ENCODE measurements at regions not wholly inside any gene's neighbourhood (a gene's known extent, or its start where the extent isn't known, plus 50 kb on each side); places are given as distances from the start of the nearest gene placed in this dataset.
A peak's percentile ranks its signal among the peaks of the same experiment; 100 is the strongest.

DNA sequence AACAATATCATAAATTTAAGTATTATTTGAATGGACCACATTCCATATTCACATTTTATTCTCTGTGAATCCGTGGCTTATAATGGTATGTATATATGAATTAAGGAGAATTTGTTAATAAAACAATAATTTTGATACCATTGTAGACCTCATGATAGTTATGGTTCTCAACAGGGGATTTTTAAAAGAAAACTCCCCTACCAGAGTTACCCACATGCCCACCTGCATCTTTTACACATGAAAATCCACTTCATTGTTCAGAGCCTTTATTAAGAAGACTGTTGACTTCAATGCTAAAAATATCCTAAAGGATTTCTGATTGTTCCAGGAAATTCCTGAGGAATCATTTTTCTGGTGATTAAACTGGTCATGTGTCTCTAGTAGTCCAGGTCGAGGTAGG lies 557.7 kb upstream of the MEF2C start:
- no peak for DNase-seq

DNA sequence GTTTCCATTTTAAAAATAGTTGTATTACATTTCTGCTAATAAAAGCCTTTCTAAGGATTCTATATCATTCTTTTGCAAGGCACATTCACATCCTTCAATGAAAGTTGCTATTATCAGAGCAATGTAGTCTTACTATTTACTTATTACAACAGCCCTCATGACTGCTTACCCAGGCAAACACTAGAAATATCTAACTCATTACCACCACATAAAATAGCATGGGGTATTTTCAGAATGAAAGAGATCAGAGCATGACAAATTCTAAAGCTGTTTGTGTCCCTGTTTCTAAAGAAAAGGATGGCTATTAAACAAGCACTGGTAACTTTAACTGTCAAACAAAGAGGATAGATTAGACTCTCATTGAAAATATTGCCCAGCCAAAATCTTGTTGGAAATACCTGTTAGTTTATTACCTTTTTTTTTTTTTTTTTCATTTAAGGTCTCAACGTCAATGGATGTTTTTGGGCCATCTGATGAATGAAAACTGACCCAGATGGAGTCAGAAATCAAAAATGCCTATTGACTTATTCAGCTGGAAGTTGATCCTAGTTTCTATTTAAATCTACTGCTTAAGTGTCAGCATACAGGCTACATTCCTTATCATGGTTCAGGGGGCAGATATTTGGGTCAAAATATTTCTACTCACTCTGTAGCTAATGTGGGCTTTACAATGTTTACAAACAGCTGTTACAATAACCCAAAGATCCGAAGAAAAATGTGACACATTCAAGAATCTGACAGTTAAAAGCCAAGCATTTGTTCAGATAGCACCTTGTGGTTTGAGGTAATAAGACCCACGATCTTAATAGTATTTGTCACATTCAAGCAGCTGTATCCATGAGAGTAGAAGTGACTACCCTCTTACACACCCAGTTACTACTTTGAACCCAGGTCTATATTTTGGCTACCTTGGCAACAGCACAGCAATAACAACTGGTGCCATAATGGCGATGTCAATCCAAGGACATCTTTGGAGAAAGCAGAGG lies 554.8 kb upstream of the MEF2C start:
- no peak for DNase-seq

DNA sequence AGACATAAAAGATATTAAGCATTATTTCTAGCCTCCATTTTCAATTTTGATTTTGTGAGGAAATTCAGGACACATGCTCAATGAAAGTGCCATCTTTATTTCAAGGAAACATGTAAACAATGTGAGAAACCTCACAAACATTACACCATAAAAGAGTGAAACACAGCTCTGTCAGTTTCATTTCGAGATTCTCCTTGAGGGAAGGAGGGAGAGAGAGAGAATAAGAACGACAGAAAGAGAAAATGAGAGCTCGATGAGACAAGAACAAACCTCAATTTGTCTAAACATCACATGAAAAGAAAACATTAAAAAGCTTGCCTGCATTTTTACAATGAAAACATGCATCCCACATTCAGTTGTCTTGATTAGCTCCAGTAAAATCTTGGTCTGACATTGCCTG lies 553.5 kb upstream of the MEF2C start:
- DNase-seq: no peak

GRCh38 chr5:89435347-89435746 lies 552.4 kb upstream of the MEF2C start:
- DNase-seq: no peak

DNA sequence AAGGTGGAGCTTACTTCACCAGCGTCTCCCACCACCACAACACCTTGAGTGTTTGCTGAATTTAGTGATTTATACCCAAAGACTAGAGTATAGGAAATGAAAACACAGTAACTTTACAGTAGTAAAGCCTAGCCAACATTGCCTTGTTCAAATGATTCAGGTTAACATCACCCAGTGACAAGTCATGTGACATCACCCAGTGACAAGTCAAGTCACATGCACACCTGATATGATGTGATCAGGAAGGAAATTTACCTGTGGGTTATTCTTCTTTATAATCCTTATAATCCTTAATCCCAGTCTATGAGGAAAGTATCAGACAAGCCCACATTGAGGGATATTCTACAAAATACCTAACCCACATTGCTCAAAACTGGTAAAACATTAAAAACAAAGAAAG lies 545.6 kb upstream of the MEF2C start:
- no peak for DNase-seq

DNA sequence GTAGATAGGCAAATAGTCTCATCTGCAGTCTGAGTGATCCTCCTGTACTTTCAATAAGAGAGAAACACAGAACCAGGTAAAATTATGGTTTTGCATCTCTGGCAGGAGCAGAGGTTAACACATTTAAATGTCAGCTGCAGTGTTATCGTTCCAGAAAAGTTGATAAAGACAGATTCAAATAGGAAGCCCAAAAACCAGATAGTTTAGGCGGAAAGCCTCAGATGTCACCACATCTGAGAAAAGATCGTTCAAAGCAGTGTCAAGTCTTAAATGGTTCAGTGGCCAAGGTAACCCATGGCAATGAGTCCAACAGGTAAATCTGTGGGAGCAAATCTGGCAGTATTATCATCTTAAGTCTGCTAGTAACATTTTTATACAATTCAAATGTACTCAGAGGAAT lies 542.1 kb upstream of the MEF2C start:
- no peak for DNase-seq

GRCh38 chr5:89421035-89421434 lies 538.1 kb upstream of the MEF2C start:
- DNase-seq: no peak

DNA sequence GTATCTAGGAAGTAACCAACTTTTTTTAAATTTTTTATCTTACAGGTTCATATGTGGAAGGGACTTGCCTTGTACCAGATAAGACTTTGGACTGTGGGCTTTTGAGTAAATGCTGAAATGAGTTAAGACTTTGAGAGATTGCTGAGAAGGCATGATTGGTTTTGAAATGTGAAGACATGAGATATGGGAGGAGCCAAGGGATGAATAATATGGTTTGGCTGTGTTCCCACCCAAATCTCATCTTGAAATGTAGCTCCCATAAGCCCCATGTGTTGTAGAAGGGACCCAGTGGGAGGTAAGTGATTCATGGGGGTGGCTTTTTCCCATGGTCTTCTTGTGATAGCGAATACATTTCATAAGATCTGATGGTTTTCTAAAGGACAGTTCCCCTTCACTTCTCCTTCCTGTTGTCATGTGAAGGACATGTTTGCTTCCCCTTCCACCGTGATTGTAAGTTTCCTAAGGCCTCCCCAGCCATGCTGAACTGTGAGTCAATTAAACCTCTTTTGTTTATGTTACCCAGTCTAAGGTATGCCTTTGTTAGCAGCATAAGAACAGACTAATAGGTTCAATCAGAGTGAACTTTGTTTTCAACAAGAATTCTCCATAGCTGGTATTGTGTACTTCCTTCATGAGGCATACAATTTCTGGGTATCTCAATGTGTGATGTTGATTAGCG lies 535.6 kb upstream of the MEF2C start:
- no peak for DNase-seq

DNA sequence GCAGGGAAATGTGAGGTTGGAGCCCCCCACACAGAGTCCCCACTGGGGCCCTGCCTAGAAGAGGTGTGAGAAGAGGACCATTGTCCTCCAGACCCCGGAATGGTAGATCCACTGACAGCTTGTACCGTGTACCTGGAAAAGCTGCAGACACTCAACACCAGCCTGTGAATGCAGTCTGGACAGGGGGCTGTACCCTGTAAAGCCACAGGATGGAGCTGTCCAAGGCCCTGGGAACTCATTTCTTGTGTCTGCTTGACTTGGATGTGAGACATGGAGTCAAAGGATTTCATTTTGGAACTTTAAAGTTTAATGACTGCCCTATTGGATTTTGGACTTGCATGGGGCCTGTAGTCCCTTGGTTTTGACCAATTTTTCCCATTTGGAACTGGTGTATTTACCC lies 535.0 kb upstream of the MEF2C start:
- no peak for DNase-seq

- no peak for DNase-seq
Measured at GRCh38 chr5:89417515-89417914, 534.5 kb upstream of the MEF2C start.

GRCh38 chr5:89411891-89412290 lies 528.9 kb upstream of the MEF2C start:
- no peak for DNase-seq

DNA sequence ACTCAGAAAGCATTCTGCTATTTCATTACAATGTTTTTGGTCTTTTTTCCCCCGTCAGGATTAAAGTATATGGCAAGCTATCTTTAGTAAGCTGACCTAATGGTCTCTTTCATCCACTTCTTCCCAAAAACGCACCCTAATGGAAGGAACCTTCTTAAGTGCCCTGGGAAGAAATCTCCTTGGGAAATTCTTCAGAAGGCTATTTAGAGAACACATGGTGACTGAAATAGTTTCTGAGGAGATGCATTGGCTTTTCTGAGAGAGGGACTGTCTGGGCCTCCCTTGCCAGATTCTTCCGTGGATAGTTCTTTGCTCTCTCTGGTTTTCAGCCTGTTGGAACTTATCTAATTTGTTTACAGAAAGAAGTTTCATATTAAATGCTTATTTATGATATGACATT lies 524.1 kb upstream of the MEF2C start:
- no peak for DNase-seq

GRCh38 chr5:89401659-89402058 lies 518.7 kb upstream of the MEF2C start:
- no peak for DNase-seq

DNA sequence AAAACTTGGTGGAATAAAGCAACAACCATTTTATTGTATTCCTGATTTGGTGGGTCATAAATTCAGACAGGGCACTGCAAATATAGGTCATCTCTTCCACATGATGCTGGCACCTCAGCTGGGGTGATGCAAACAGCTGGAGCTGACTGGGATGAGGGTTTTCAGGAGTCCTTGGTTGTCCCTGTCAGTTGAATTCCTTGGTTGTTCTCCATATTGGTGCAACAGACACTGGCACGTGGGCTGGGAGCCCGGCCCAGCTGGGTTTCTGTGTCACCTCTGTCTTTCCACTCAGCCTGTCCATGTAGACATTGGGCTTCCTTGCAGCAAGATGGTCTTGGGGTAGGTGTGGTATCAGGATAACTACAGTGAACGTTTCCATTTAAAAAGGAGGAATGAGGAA lies 518.0 kb upstream of the MEF2C start:
- no peak for DNase-seq

- DNase-seq: no peak
Measured at GRCh38 chr5:89399548-89399947, 516.6 kb upstream of the MEF2C start.

DNA sequence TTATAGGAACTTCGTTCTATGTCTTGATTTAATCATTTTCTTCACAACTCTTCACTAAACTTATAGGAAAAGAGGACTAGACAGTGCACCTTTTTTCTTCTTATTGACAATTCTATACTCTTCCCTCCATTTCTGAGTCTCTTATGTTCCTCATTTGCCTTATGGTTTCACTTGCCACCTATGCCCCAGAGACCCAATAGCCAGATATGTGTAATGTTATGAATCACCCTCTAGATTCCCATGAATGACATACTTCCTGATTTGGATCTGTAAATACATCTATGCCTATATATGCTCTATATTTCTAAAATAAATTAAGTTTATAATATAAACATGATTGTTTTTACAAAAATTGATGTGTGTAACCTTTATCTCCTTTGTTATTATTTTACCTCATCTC lies 514.1 kb upstream of the MEF2C start:
- DNase-seq: no peak

- DNase-seq: no peak
Measured at GRCh38 chr5:89396278-89396954, 513.4 kb upstream of the MEF2C start.

DNA sequence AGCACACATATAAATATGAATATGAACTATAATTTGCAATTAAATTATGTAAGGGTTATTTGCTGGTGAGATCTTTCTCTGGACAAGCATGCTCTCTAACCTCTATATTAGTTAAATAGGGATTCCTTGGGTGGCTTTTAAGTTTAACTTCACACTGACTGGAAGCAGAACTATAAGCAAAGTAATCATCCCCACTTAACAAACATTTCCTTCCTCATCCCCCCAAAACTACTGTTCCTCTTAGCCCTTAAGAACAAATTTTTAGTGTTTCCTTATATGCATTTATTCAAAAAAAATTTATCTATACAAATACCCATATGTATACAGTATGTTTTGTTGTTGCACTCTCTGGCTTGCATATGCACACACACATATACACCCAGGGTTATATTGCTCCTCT lies 512.1 kb upstream of the MEF2C start:
- DNase-seq: no peak

DNA sequence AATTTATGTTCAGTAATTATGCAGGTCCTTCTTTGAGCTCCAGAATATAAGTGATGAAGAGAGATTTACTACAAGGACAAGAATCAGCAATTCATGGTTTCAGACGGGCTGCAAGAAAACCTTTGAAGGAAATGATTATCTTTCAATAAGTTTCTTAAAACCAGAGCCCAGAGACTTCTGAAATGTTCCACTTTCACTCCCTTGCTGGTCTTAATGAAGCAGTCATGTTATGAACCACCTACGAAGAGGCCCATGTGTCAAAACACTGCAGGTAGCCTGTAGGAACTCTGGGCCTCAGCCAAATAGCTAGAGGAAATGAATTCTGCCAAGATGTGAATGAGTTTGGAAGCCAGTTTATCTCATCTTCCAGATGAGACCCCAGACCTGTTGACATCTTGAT lies 505.9 kb upstream of the MEF2C start:
- no peak for DNase-seq

DNA sequence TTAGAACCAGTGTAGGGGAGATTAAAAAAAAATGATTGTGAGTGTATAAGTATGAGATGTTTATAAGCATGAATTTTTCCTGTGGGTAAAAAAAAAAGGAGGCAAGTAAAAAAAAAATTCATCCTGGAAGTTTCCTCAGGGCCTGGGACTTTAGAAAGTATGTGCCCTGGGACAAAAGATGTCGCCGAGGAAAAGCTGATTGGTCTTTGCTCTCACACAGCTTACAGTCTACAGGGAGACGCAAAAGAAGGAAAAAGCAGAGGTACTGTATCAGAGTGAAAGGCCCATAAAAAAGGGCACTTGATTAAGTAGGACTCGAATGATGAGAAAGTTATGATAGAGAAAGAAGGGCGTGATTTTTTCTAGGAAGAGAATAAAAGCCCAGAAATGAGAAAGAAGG lies 501.4 kb upstream of the MEF2C start:
- no peak for DNase-seq

GRCh38 chr5:89380635-89381034 lies 497.7 kb upstream of the MEF2C start:
- no peak for DNase-seq

DNA sequence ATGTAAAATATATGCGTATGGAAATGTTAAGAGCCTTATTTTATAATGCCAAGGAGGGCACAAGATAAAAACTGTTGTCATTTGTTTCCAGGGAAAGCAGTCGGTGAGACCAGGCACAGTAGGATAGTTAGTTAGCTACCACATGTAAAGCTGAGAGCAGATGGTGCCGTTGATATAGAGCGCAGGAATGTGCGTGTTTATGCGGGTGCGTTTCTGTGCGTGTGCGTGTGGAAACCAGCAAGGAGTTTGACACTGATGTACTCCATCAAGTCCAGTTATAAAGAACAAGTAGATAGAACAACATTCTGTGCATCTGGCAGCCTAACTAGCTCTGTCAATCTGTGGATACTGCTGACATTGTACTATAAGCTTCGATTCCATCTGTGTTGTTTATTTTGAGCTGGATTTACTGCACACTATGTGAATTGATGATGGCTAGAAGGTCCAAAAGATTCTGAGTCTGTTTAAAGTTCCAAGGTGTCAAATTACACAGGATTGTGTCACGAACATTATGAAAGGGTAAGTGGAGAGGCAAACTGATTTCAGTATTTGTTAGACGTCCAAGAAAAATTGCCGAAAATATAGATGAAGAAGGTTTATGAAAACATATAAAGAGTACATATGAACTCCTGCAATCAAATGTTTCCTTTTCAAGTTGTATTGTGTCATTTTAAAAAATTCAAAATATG lies 494.9 kb upstream of the MEF2C start:
- DNase-seq: no peak

DNA sequence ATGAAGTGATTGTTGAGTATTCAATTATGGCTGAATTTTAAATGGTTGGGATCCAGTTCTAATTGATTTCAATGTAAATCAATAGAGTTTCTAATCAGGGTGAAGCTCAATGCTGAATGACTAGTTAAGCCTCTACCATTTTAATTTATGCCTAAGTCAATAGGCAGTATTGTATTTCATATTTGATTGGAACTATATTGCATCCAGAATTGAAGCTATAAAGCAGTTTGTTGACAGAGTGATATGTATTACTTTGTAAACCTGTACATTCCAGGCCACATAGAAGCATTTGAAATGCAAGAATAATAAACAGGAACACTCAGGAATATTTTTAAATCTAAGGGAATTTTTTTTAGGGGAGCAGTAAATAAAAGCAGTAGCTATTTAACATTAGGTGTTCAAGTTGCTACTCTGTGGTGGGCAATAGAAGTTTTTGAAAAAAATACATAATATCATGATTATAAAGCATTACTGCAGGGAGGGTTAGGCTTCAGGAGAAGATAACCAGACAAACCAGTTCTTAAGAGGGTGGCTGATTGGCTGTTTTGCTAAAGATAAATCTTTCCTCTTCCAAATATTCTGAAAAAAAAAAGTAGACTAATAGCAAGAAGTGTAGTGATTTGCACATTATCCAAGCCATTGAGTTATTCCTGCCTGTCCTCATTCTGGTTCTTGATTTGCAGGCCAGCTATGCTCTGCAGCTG lies 492.0 kb upstream of the MEF2C start:
- DNase-seq: peak; percentile 93

All from NCI-H2029 treated with DMSO at 0.1 percent for 48 hours (cell line).